Liver (tissue), 8 donors: ENCODE measurements at regions not wholly inside any gene's neighbourhood (a gene's known extent, or its start where the extent isn't known, plus 50 kb on each side); places are given as distances from the start of the nearest gene placed in this dataset.

ENCODE experiments used
- DNase-seq: peaks from one replicate; pipeline ENCODE4 v3.0.0-alpha.2; 2017; ENCODE audit warnings: low spot score
- H3K27ac ChIP-seq, 2 donors: one replicate each; pipeline ENCODE4 v1.7.0; 2013; ENCODE audit warnings: inconsistent platforms in 2 of 2, low read length in 2 of 2, control low read depth in 1 of 2, low read depth in 1 of 2, mild to moderate bottlenecking in 1 of 2
- H3K27me3 ChIP-seq, 4 donors: one replicate each; pipeline versions ENCODE4 v1.6.1 to v1.7.0; 2013; ENCODE audit warnings: low read length in 3 of 4, inconsistent platforms in 1 of 4, mild to moderate bottlenecking in 1 of 4, moderate library complexity in 1 of 4; ENCODE audit not compliant: control insufficient read depth in 4 of 4, insufficient read depth in 4 of 4
- H3K36me3 ChIP-seq, 4 donors: one replicate each; pipeline versions ENCODE4 v1.6.1 to v1.7.0; 2013; ENCODE audit warnings: low read length in 3 of 4, mild to moderate bottlenecking in 3 of 4, low read depth in 1 of 4, moderate library complexity in 1 of 4; ENCODE audit not compliant: control insufficient read depth in 4 of 4, insufficient read depth in 3 of 4
- H3K4me1 ChIP-seq, 4 donors: one replicate each; pipeline versions ENCODE4 v1.6.1 to v1.7.0; 2013; ENCODE audit warnings: low read length in 3 of 4, mild to moderate bottlenecking in 3 of 4, moderate library complexity in 1 of 4; ENCODE audit not compliant: control insufficient read depth in 4 of 4, insufficient read depth in 4 of 4
- H3K4me3 ChIP-seq, 3 donors: one replicate each; pipeline versions ENCODE4 v1.6.1 to v1.7.0; 2013; ENCODE audit warnings: low read length in 3 of 3, control low read depth in 1 of 3, low read depth in 1 of 3, mild to moderate bottlenecking in 1 of 3
- H3K9ac ChIP-seq, 2 donors: one replicate each; pipeline ENCODE4 v1.7.0; 2013; ENCODE audit warnings: low read length in 2 of 2, mild to moderate bottlenecking in 2 of 2, moderate library complexity in 2 of 2, control low read depth in 1 of 2, low read depth in 1 of 2
- H3K9me3 ChIP-seq, 4 donors: one replicate each; pipeline versions ENCODE4 v1.6.1 to v1.7.0; 2013; ENCODE audit warnings: low read length in 3 of 4; ENCODE audit not compliant: control insufficient read depth in 4 of 4
- ATF3 ChIP-seq: IDR thresholded peaks from 2 replicates; pipeline ENCODE4 v1.6.1; 2016; ENCODE audit warnings: antibody characterized with exemption
- CTCF ChIP-seq: fragments of 150-350 bp; IDR thresholded peaks from 2 replicates; pipeline ENCODE4 v1.5.1; 2017; ENCODE audit warnings: improper control_type of control experiment, low read depth, low read length; ENCODE audit not compliant: missing input control
- EGR1 ChIP-seq, 2 donors: IDR thresholded peaks; 2 replicates each; pipeline ENCODE4 v1.6.1; 2016 to 2018; ENCODE audit warnings: antibody characterized with exemption in 2 of 2, low read depth in 2 of 2
- FOXA1 ChIP-seq: IDR thresholded peaks from 2 replicates; pipeline ENCODE4 v1.6.1; 2016; ENCODE audit warnings: antibody characterized with exemption
- FOXA2 ChIP-seq: IDR thresholded peaks from 2 replicates; pipeline ENCODE4 v1.6.1; 2016; ENCODE audit warnings: antibody characterized with exemption
- GABPA ChIP-seq, 2 donors: IDR thresholded peaks in 1 of 2; conservative IDR thresholded peaks in 1 of 2; 2 replicates each; pipeline ENCODE4 v1.6.1; 2016; ENCODE audit warnings: antibody characterized with exemption in 2 of 2, mild to moderate bottlenecking in 1 of 2, moderate library complexity in 1 of 2
- HNF4A ChIP-seq, 2 donors: conservative IDR thresholded peaks; 2 replicates each; pipeline ENCODE4 v1.6.1; 2016; ENCODE audit warnings: antibody characterized with exemption in 2 of 2, mild to moderate bottlenecking in 2 of 2
- JUND ChIP-seq, 2 donors: IDR thresholded peaks; 2 replicates each; pipeline ENCODE4 v1.6.1; 2016; ENCODE audit warnings: antibody characterized with exemption in 2 of 2
- MAX ChIP-seq: IDR thresholded peaks from 2 replicates; pipeline ENCODE4 v1.6.1; 2016; ENCODE audit warnings: antibody characterized with exemption
- NR2F2 ChIP-seq: IDR thresholded peaks from 2 replicates; pipeline ENCODE4 v1.6.1; 2016; ENCODE audit warnings: antibody characterized with exemption
- RAD21 ChIP-seq, 2 donors: IDR thresholded peaks; 2 replicates each; pipeline ENCODE4 v1.6.1; 2016; ENCODE audit warnings: antibody characterized with exemption in 2 of 2, mild to moderate bottlenecking in 2 of 2
- REST ChIP-seq: IDR thresholded peaks from 2 replicates; pipeline ENCODE4 v1.6.1; 2016; ENCODE audit warnings: antibody characterized with exemption, mild to moderate bottlenecking
- RXRA ChIP-seq, 2 donors: IDR thresholded peaks; 2 replicates each; pipeline ENCODE4 v1.6.1; 2017 to 2018; ENCODE audit warnings: antibody characterized with exemption in 2 of 2, mild to moderate bottlenecking in 1 of 2
- TAF1 ChIP-seq: conservative IDR thresholded peaks from 2 replicates; pipeline ENCODE4 v1.6.1; 2016; ENCODE audit warnings: antibody characterized with exemption, mild to moderate bottlenecking
- YY1 ChIP-seq: IDR thresholded peaks from 2 replicates; pipeline ENCODE4 v1.6.1; 2016; ENCODE audit warnings: antibody characterized with exemption, mild to moderate bottlenecking
- ZBTB33 ChIP-seq: IDR thresholded peaks from 2 replicates; pipeline ENCODE4 v1.6.1; 2016; ENCODE audit warnings: antibody characterized with exemption
- WGBS: extraction: QIAGEN DNeasy Blood & Tissue Kit; methylation state at CpG from one replicate; pipeline ENCODE4 v1.1.7; 2013; 5-methylcytosine and 5-hydroxymethylcytosine counted together
- donor health status: healthy.
- donor health status: healthy.
- donor health status: healthy.
- donor health status: healthy.
- donor health status: healthy.

- no peak for TF ChIP-seq HNF4A (conservative IDR thresholded peaks at IDR 0.05)
- TF ChIP-seq JUND (IDR thresholded peaks at IDR 0.05): no peak
- no peak for TF ChIP-seq MAX
- TF ChIP-seq RAD21 (IDR thresholded peaks at IDR 0.05): no peak
- no peak for TF ChIP-seq YY1
- no peak for TF ChIP-seq TAF1
- no peak for TF ChIP-seq ATF3
Measured at GRCh38 chr11:127073621-127074020, 73.1 kb upstream of the KIRREL3 start (continued).

GRCh38 chr11:127071606-127072005, 71.0 kb upstream of the KIRREL3 start:
- Histone ChIP-seq H3K4me3 (no peak overlapping the region), H3K9ac (no peak overlapping the region), H3K9me3 (no peaks in the 10 kb centered on the region), H3K27ac (no peak overlapping the region), H3K36me3 (no peaks in the 10 kb centered on the region), H3K27me3 (no peaks in the 10 kb centered on the region), H3K4me1 (no peaks in the 10 kb centered on the region)
- 63% methylated on average over 7 of the region's 7 CpGs for WGBS
- no peak for DNase-seq
- TF ChIP-seq NR2F2 (no peak), FOXA1 (no peak), YY1 (no peak)

GRCh38 chr11:127070808-127071207, 70.2 kb upstream of the KIRREL3 start:
- no peak for DNase-seq
- no peak overlapping the region for H3K9ac ChIP-seq
- no peaks in the 10 kb centered on the region for H3K27me3 ChIP-seq
- no peaks in the 10 kb centered on the region for H3K36me3 ChIP-seq
- H3K4me3 ChIP-seq: no peak overlapping the region
- no peaks in the 10 kb centered on the region for H3K9me3 ChIP-seq
- TF ChIP-seq ZBTB33 (no peak), FOXA2 (no peak), JUND (IDR thresholded peaks at IDR 0.05) (no peak), EGR1 (IDR thresholded peaks at IDR 0.05; ENCODE audit: low read depth in 2 of 2) (no peak), YY1 (no peak), NR2F2 (no peak), TAF1 (no peak)
- no peak overlapping the region for H3K27ac ChIP-seq
- WGBS: 78% methylated on average over 4 of the region's 4 CpGs
- peaks cover 0 to 2% (median 0%) of the 10 kb centered on the region in 4 donors for H3K4me1 ChIP-seq

GRCh38 chr11:127066401-127067090, 66.0 kb upstream of the KIRREL3 start:
- H3K4me1 ChIP-seq: peaks cover 0 to 2% (median 0%) of the 10 kb centered on the region in 4 donors
- H3K36me3 ChIP-seq: no peaks in the 10 kb centered on the region
- no peak overlapping the region for H3K9ac ChIP-seq
- H3K9me3 ChIP-seq: no peaks in the 10 kb centered on the region
- H3K27me3 ChIP-seq: no peaks in the 10 kb centered on the region
- no peak overlapping the region for H3K27ac ChIP-seq
- 64% methylated on average over 7 of the region's 7 CpGs for WGBS
- no peak overlapping the region for H3K4me3 ChIP-seq
- DNase-seq: no peak
- TF ChIP-seq EGR1 (IDR thresholded peaks at IDR 0.05; ENCODE audit: low read depth in 2 of 2): no peak
- TF ChIP-seq ATF3: no peak
- no peak for TF ChIP-seq REST
- no peak for TF ChIP-seq RXRA (IDR thresholded peaks at IDR 0.05)
- no peak for TF ChIP-seq YY1
- TF ChIP-seq GABPA (IDR thresholded peaks at IDR 0.05 in 1 of 2, conservative IDR thresholded peaks at IDR 0.05 in 1 of 2): no peak
- TF ChIP-seq TAF1: no peak
- no peak for TF ChIP-seq CTCF
- TF ChIP-seq HNF4A (conservative IDR thresholded peaks at IDR 0.05): no peak
